GM19035 (cell line): ENCODE measurements at regions not wholly inside any gene's neighbourhood (a gene's known extent, or its start where the extent isn't known, plus 50 kb on each side); places are given as distances from the start of the nearest gene placed in this dataset.

Experiments
- ATAC-seq: cut with Tn5 transposase; IDR thresholded peaks from one replicate; pipeline ENCODE4 v1.9.1; 2021; ENCODE audit not compliant: unreplicated experiment

DNA sequence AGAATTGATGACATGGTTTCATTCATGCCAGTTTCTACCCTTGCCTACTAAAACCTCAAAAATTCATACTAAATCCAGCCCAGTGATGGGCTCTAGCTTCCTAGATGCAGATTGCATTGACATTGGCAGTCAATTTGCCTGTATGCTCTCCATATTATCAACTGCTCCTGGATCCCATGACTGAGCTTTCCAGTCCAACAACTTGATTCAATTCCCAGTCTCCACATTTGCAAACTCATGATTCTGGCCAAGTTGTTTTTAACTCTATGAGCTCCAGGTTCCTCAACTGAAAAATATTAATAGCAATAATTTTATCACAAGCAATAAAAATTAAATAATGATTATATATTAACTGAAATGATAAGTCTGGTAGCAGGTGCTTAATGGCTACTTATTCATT is 51.0 kb upstream of the DSC1 start:
- no peak for ATAC-seq

DNA sequence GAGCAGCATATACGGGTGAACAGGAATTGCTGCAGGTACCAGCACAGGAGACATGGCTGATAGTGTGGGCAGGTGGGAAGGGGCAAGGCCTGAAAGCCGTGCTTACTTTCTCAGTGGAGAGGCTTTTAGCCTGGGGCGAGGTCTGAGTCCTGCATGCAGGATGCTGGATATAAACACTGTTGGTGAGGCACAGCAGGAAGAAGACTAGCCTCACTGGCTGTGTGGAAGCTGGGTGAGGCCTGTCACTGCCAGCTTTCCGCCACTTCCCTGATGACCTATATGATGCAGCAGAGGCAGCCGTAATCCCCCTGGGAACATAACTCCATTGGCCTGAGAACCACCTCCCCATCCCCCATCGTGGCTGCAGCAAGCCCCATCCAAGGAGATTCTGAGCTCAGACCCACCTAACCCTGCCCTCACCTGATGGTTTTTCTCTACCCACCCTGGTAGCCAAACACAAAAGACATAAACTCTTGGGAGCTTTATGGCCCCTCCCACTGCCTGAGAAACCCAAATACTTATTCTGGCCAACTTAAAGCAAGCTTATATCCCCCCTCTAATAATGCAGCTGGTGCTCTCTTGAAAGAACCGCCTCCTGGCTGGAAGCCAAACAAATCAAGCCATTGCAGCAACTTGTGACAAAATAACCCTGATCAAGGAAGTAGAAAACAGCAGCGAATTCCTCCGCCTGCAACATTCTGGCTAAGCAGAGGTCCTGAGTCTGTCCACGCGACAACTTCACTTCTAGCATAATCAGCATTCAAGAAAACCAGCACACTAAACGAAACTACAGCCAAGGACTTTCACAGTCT is 54.6 kb upstream of the DSC1 start:
- ATAC-seq = no peak

DNA sequence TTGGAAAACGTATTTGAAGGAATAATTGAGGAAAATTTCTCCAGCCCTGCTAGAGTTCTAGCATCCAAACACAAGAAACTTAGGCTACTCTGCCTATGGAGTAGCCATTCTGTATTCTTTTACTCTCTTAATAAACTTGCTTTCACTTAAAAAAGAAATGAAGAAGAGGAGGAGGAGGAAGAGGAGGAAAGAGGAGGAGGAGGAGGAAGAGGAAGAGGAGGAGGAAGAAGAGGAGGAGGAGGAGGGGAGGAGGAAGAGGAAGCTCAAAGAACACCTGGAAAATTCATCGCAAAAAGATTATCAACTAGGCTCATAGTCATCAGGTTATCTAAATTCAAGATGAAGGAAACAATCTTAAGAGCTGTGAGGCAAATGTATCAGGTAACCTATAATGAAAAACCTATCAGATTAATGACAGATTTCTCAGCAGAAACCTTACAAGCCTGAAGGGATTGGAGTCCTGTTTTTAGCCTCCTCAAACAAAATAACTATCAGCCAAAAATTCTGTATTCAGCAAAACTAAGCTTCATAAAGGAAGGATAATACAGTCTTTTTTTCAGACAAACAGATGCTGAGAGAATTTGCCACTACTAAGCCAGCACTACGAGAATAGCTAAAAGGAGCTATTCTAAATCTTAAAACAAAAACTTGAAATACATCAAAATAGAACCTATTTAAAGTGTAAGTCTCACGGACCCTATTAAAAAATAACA is 56.2 kb upstream of the DSC1 start:
- ATAC-seq = no peak

DNA sequence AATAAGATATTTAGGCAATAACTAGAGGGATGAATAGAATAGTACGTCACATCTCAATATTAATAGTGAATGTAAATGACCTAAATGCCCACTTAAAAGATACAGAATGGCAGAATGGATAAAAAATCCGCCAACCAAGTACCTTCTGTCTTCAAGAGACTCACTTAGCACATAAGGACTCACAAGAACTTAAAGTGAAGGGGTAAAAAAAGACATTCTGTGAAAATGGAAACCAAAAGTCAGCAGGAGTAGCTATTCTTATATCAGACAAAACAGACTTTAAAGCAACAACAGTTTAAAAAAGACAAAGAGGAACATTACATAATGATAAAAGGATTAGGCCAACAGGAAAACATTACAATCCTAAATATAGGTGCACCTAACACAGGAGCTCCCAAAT is 56.7 kb upstream of the DSC1 start:
- no peak for ATAC-seq

DNA sequence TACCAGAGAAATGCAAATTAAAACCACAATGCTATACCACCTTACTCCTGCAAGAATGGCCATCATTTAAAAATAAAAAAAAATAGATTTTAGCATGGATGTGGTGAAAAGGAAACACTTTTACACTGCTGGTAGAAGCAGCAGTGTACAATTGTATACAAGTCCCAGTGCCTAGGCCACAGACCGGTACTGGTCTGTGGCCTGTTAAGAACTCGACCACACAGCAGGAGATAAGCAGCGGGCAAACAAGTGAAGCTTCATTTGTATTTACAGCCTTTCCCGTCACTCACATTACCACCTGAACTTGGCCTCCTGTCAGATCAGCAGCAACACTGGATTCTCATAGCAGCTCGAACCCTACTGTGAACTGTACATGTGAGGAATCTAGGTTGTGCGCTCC is 60.7 kb upstream of the DSC1 start:
- ATAC-seq = no peak

DNA sequence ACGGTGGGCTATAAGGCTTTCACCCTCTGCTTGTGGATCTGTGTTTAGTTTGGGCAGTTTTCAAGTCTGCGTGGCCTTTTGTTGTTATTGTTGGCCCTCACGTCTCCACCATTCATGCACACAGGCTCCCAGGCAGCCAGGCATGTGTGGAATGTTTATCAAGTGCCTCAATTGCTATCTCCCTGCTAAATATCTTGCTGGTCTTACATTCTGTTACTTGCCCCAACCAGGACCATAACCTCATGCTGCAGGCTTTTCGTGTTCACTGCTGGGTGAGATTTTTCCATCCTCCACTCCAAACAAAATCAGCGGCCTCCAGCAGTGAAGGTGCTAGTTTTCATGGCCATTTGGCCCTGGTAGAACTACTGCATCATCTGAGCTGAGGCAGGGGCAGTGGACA is 63.0 kb upstream of the DSC1 start:
- ATAC-seq = no peak

DNA sequence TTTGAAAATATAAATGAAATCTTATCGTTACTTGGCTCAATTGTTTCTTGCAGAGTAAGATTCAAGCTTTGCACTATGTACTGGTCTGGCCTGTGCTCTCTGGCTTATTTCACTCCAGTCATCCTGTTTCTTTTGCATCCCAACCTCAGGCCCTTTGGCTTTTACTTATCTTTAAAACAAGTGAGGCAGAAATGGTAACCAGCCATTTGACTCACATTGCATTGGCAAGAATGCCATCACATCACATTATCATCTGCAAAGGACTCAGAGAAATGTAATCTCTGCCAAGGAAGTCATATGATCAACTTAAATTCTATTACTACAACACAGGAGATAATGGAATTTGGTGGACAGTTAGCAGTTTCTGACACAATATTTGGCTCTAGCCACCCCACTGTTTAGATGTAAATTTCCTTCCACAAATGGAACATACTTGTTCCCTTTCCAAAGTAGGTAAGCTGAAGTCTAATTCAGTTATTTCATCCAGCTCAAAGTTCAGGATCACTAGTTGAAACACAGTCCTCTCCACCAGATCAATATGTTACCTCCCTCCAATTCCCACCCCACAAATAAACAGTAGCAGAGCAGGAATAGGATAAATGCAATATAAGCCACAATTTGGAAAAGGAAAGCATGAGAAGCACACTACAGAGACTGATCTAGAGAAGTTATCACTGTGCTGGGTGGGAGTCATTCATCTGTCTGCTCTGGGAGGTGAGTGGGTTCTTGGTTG is 65.0 kb upstream of the DSC1 start:
- ATAC-seq = no peak

DNA sequence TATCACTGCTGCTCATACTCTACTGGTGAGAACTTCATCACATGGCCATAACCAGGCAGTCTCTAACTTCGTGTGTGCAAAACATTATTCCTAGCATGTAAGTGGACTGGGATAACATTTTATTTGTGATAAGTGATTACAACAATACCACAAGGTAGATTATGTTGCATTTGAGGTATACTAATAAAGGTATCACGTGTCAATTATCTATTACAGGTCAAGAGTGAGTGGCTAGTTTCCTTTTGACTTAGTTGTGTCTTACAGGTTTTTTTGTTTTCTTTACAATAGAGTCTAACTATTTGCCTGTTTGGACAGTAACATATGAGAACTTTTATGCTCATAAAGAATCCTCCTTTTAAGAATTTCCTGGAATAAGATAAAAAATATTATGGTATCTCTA is 67.2 kb upstream of the DSC1 start:
- peak; percentile 31 for ATAC-seq

DNA sequence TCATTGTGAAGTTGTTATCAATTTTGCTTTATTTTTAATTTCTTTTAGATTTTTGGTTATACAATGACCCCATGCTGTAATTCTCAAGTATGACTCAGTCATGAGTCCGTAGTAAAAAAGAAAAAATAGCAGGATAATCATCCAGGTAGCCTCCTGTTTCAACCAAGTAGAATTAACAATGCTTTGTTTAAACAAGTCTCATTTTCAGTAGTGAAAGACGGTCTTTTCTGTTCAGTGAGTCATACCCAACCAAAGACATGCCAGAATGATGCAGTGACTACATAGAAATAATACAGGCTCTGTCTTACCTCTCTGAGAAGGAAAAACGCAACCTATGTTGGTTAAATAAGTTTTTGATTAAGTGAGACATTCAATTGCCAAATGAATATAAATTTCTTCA is 67.8 kb upstream of the DSC1 start:
- ATAC-seq = peak; percentile 78

DNA sequence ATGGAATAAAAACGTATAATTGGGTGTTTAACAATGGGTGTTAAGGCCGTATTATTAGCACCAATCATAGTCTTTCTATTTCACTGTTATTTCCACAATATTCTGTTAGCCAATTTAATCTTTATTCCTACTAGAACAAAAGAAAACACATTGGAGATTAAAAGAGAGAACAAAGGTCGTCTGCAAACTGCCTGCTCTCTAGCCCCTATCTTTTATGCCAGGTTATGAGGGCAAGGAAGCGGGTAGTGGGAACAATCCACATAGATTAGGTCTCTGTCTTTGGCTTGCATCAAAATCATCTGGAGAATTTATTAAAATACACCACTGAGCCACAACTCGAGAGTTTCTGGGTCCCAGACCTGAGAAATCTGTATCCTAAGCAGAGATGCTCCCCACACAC is 69.4 kb upstream of the DSC1 start:
- no peak for ATAC-seq

DNA sequence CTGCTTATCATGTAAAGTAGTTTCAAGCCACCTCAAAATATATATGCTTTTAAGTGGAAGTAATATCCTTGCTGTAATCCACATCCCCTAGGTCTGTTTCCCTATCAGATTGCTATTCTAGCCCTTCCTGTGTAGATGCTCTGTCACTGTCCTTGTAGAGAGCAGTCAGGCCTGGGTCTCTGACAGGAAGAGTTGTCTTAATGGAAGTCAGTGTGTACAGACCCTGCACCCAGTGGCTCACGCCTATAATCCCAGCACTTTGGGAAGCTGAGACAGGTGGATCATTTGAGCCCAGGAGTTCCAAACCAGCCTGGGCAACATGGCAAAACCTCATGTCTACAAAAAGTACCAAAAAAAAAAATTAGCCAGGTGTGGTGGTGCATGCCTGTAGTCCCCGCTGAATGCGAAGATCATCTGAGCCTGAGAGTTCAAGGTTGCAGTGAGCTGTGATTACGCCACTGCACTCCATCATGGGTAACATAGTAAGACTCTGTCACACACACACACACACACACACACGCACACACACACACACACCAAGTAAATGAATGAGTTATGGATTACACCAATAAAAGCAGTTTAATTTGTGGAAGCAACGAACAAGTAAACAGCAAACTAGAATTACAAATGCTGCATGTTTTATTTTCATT is 70.2 kb upstream of the DSC1 start:
- no peak for ATAC-seq

DNA sequence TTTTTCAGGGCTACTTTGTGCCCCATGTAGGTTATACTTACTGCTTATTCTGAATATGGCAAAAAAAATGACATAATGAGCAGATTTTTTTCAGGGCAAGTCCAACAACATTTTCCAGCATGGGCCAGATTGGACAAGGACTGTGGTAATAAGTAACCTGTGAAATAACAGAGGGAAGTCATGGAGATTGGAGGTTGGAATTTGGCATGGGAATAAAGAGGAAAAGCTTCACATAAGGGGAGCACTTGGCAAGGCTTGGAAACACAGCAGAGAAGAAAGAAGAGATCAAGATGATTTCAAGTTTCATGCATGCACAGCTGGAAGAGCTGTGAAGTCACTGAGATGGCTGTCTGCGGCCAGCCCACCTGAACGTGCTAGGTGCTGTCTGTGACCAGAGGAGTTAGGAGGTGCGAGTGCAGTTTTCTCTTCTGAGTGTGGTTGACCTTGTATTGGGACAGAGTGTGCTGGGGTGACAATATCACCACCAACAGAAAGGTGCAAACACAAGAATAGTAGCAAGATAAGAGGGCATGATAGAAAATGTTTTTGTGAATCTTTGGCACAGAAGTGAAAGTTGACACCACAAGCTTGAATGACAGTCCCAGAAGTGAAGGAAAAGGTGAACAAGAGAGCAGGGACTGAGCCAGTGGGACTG is 71.1 kb upstream of the DSC1 start:
- no peak for ATAC-seq

DNA sequence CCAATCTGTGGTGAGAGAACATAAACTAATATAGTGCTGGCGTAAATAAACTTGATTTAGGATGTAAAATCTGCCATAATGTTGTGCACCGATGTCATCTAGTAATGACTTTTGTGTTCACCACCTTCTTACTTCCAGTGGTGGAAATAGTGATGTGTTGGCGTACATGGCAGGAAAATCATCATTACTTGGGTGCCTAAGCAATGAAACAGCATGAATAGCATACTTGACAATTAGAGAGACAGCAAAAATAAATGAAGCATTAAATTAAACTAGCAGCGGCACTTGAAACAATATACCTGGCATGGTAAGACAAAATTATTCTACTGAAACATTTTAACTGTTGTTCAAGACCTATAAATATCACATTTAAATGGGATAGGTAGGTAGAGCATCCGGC is 73.2 kb upstream of the DSC1 start:
- ATAC-seq = no peak

DNA sequence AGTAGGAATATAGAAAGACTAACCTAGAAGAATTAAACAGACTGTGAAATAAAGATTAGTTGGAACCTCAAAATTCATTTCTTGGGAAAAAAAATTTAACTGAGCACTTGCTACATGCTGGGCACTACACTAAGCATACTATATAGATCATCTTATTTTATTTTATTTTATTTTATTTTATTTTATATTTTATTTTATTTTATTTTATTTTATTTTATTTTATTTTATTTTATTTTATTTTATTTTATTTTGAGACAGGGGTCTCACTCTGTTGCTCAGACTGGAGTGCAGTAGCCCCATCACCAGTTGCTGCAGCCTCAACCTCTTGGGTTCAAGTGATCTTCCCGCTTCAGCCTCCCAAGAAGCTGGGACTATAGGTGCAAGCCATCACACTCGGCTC is 74.5 kb upstream of the DSC1 start:
- ATAC-seq = no peak

DNA sequence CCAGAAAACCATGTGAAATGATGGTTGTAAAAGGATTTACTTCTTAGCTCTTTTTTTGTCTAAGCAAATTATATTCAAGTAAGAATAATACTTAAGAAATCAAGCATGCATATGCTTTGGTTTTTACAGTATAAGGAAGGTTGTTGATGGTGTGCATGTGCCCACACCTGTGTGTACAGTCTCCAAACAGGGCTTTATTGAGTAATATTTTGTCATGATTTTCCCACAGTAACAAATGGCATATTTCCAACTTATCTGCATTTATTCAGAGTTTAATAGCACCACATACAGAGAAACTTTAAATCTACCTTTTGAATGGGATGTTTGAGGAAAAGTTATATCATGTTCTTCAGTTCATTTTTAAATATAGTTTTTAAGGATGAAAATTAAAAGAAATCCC is 76.5 kb upstream of the DSG1 start:
- ATAC-seq = no peak

DNA sequence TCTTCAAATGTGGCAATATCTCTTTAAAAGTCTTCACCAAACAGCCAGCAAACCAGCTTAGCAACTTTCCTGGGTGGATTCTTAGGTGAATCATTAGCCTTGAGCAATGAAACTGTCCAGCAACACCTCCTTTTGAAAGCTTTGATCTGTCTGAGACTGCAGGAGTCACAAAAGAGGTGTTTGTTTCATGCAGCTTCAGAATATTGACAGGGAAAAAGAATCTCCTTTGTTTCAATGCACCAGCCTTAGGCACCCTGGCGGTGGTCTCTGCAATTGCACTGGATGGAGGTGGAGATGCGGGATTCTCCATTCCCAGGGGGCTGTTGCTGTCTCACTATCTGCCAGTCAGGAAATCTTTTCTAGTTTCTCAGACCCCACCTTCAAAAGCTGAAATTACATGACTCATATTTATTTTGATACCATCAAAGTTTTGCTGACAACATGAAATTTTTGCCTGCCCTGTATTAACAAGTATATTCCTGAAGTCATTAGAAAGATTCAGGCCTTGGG is 76.0 kb upstream of the DSG1 start:
- ATAC-seq = no peak

DNA sequence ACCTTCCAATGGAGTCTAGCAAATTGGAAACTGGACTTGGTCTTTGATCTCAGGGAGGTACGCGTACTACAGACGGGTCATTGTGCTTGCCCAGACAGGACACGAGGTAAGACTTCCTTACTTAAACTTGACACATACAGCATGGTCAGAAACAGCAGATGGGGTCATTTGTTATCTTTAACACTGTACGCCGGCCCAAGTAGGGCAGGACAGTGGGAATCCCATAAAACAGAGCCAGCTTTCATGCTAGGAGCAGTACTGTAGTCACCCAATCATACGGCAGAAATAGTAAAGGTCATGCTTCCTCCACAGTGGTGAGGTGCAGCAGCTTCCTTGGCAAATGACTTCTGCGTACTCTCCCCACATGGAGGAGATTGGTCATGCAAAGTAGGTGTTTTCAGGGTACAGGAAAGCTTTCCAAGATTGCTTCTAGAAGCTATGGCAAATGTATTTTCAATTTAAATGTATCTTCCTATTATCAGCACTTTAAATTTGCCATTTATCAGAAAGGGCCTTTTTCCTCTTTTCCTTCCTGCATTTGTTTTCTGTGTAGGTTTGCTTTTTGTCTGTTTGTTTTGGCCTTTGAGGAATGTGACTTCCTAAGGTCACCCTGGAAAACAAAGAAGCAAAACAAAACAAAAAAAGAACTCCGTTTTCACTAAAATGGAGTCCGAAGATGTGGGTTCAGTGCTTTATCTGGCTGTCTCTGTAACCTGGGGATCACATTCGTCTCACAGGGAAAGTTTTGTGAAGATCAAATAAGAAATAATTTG is 74.0 kb upstream of the DSG1 start:
- no peak for ATAC-seq

DNA sequence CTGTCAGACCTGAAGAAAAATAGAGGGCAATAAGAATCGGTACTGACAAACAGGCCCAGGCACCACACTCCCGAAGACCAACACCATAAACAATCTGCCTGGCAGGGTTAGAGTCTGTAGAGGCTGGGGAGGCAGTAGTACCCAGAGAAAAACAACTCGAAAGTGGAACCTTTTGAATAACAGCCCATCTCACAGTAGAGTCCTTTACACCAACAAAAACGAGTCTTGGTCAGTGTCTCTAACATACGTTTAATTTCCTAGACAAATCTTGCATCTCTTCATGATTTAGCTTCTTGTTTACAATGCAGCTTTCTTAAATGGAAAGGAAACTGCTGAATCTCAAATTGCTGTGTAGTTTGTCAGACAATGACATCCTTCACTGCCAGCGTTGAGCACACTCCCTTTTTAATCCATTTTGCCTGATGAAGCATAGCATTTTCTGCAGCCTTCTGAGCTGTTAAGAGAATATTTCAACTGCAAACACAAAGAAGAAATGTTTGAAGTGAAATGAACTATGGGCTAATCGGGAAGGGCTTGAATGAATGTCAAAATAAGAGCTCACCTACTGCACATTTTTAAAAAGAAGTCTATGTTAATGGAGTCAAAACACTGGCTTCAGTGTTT is 73.1 kb upstream of the DSG1 start:
- ATAC-seq = no peak

DNA sequence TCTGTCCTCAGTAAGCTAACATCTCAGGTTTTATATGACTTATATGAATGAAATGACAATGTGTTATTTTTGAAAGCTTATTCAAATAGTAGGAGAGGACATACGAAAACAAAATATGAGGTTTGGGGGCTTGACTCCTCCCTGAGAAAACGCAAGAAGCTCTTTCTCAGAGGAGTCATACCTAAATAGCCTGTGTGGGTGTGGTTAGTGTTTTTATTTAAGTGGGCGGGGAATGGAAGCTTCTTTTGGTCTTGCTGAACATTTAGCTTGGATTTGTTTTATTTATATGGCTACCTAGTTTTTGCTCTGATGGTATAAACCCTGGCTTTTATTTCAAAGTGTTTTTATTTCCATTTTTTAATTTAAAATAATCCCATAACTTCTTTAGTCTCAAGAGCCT is 72.1 kb upstream of the DSG1 start:
- ATAC-seq = no peak

DNA sequence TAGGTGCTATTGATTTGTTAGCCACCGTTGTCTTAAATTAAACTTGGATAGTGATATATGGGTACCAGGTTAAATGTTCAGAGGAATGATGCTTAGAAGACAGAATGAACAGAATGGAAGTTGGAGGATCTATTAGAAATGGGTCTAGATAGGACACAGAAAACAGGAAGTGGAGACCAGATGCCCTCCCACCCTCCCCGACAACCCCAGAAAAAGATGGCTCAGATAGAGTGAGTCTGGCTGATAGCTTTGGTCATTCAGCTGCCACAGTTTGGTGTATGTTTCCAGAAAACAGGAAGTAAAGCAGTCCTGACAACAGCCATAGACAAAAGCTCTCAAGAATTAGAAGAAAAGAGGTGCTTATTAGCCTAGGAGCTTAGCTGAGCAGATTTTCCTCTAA is 71.5 kb upstream of the DSG1 start:
- no peak for ATAC-seq
